ENCODE measurements at regions not wholly inside any gene's neighbourhood (a gene's known extent, or its start where the extent isn't known, plus 50 kb on each side); places are given as distances from the start of the nearest gene placed in this dataset.
A peak's percentile ranks its signal among the peaks of the same experiment; 100 is the strongest.
"Not testable (repeated sequence)": the region's sequence is repeated elsewhere in the genome, so short reads cannot be mapped to it uniquely, and the experiment has no call there.

GRCh38 chr10:25867321-25867720 is 66.7 kb upstream of the MYO3A start:
- no peak for DNase-seq (ENCODE audit: low read depth)

- DNase-seq (ENCODE audit: low read depth), result no peak
Measured at GRCh38 chr10:25869067-25869591, 64.9 kb upstream of the MYO3A start.

- DNase-seq (ENCODE audit: low read depth), result no peak
Measured at GRCh38 chr10:25869609-25870008, 64.4 kb upstream of the MYO3A start.

- not testable (repeated sequence) for DNase-seq (ENCODE audit: low read depth)
Measured at GRCh38 chr10:25874402-25874801, 59.6 kb upstream of the MYO3A start.

GRCh38 chr10:25875556-25876165 is 58.4 kb upstream of the MYO3A start:
- DNase-seq (ENCODE audit: low read depth), result peak; percentile 12

DNA sequence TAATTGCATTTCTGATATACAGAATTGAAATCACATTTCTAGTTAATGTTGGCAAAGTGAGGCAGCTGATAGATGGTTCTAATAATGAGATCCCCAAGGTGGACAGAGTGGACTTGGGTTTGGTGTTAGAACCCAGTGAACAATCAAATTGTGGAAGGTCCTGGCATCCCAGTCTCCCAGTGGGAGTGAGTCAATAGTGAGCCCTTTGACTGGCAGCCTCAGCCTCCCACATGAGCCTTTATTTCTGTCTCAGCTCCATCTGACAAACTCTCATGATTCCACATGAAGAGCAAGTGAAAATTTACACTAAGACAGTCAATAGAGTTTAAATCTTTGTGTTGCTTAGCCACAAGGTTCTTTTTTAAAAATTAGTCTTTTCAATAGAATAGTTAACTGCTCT is 56.7 kb upstream of the MYO3A start:
- no peak for DNase-seq (ENCODE audit: low read depth)

All from stimulated activated CD8-positive, alpha-beta memory T cell treated with anti-CD3 and anti-CD28 coated beads, Interleukin-12 subunit alpha, Interleukin-12 subunit beta, amount 100 ng/mL, for 4 hours (primary cell).